Ascending aorta (tissue), 2 donors: ENCODE measurements at regions not wholly inside any gene's neighbourhood (a gene's known extent, or its start where the extent isn't known, plus 50 kb on each side); places are given as distances from the start of the nearest gene placed in this dataset.

Source experiments
- DNase-seq, 2 donors: peaks; one replicate each; pipeline ENCODE4 v3.0.0-alpha.2; 2019; ENCODE audit warnings: low spot score in 2 of 2
- H3K27ac ChIP-seq, 2 donors: fragments of 200-600 bp; sonication (generic); one replicate each; pipeline ENCODE4 v1.5.1; 2016 to 2017; ENCODE audit warnings: mild to moderate bottlenecking in 1 of 2
- H3K27me3 ChIP-seq: fragments of 200-600 bp; sonication (generic); one replicate; pipeline ENCODE4 v1.5.1; 2017
- H3K36me3 ChIP-seq, 2 donors: fragments of 200-600 bp; sonication (generic); one replicate each; pipeline ENCODE4 v1.5.1; 2016
- H3K4me1 ChIP-seq, 2 donors: fragments of 200-600 bp; sonication (generic); one replicate each; pipeline ENCODE4 v1.5.1; 2016 to 2017; ENCODE audit warnings: mild to moderate bottlenecking in 1 of 2
- H3K4me3 ChIP-seq, 2 donors: fragments of 200-600 bp; sonication (generic); one replicate each; pipeline ENCODE4 v1.5.1; 2016 to 2017; ENCODE audit warnings: mild to moderate bottlenecking in 1 of 2
- H3K9me3 ChIP-seq, 2 donors: fragments of 200-600 bp; sonication (generic); one replicate each; pipeline ENCODE4 v1.5.1; 2016
- CTCF ChIP-seq, 3 experiments: fragments of 200-600 bp in 2 of 3; fragments of 450-650 bp in 1 of 3; sonication (generic) in 2 of 3; IDR thresholded peaks; one replicate each; pipeline ENCODE4 v1.5.1; 2016 to 2019; ENCODE audit warnings: antibody characterized with exemption in 3 of 3, mild to moderate bottlenecking in 1 of 3, moderate library complexity in 1 of 3
- intact Hi-C: fragments of 100-400 bp; cut with DNase I; formaldehyde crosslinking; loops from one replicate; pipeline ENCODE4 v1.15.1; 2023

DNA sequence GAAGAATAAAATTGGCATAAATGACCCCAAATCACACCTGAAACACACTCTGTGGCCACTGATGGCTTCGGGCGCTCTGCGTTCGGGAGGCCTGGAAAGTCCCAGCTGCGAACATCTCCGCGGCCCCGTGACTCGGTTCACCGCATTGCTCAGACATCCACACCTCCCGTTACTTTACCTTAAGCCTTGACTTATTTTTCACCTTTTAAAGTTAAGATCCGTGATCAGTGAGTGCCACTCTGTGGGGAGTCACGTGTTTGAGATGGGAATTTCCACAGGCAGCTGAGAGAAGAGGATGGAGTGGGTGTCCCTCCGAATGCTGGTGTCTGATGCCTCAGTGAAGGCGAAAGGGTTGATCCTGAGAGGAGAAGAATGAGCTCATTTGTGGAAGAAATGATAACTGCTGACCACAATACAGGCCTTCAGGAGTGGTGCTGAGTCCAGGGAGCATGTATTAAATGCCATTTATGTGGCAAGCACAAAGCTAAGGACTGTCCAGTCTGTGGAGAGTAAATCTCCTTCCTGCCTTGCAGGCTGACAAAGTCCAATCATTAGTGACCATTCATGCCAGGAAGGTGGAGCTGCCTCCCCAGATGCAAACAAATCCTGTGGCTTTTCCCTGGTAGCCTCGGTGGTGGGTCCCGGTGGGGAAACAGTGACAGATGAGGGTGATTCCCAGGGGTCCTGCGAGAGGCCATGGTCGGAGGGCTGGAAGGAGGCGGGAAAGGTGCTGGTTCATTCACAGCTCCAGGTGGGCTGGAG, 168.8 kb downstream of the RTP5 start:
- no peak overlapping the region for H3K27ac ChIP-seq
- H3K9me3 ChIP-seq, result no peaks in the 10 kb centered on the region
- intact Hi-C loops, result no loop called here
- no peaks in the 10 kb centered on the region for H3K36me3 ChIP-seq
- H3K4me1 ChIP-seq, result no peaks in the 10 kb centered on the region
- H3K27me3 ChIP-seq, result no peaks in the 10 kb centered on the region
- DNase-seq, result peak in 1 of 2 donors; percentile 50
- no peak overlapping the region for H3K4me3 ChIP-seq
- no peak for TF ChIP-seq CTCF (IDR thresholded peaks at IDR 0.05)

- peak in 1 of 2 donors; percentile 54 for DNase-seq
- no peak for TF ChIP-seq CTCF (IDR thresholded peaks at IDR 0.05)
- H3K27me3 ChIP-seq, result peaks cover 2% of the 10 kb centered on the region
Observed at GRCh38 chr2:242038928-242039341, 169.4 kb downstream of the RTP5 start.

GRCh38 chr2:242040303-242040655, 170.8 kb downstream of the RTP5 start:
- peaks cover 10% of the 10 kb centered on the region for H3K27me3 ChIP-seq
- intact Hi-C loops, result no loop called here
- H3K4me1 ChIP-seq, result no peaks in the 10 kb centered on the region
- no peaks in the 10 kb centered on the region for H3K9me3 ChIP-seq
- no peaks in the 10 kb centered on the region for H3K36me3 ChIP-seq
- peak in 1 of 2 donors; percentile 58 for DNase-seq
- H3K27ac ChIP-seq, result no peak overlapping the region
- no peak overlapping the region for H3K4me3 ChIP-seq
- TF ChIP-seq CTCF (IDR thresholded peaks at IDR 0.05), result no peak

More at GRCh38 chr2:242038928-242039341, 169.4 kb downstream of the RTP5 start:
- no peaks in the 10 kb centered on the region for H3K4me1 ChIP-seq
- H3K9me3 ChIP-seq, result no peaks in the 10 kb centered on the region
- intact Hi-C loops, result no loop called here
- no peak overlapping the region for H3K27ac ChIP-seq
- no peak overlapping the region for H3K4me3 ChIP-seq
- no peaks in the 10 kb centered on the region for H3K36me3 ChIP-seq

- Histone ChIP-seq H3K27me3 (peaks cover 10% of the 10 kb centered on the region), H3K4me1 (no peaks in the 10 kb centered on the region), H3K36me3 (no peaks in the 10 kb centered on the region), H3K9me3 (no peaks in the 10 kb centered on the region), H3K27ac (no peak overlapping the region), H3K4me3 (no peak overlapping the region)
- intact Hi-C loops, result no loop called here
- no peak for TF ChIP-seq CTCF (IDR thresholded peaks at IDR 0.05)
- DNase-seq, result peak in 1 of 2 donors; percentile 28
Observed at GRCh38 chr2:242040681-242041080, 171.2 kb downstream of the RTP5 start.

DNA sequence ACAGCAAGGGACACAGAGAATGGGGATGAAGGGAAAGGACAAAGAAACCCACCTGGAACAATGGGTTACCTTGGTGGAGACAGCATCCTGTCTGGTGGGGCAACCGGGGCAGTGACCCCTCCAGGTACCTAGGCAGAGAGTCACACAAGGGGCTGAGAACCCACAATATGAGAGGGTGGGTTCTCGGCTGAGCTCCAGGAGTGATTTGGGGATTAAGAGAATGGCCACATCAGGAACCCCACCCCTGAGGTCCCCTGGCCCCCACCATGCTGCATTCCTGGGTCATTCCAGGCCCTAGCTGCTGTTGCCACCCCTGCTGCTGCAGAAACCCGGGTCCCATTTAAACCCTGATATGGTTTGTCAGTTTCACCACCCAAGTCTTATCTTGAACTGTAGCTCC, 172.3 kb downstream of the RTP5 start:
- H3K27ac ChIP-seq, result no peak overlapping the region
- DNase-seq, result peak in 1 of 2 donors; percentile 28
- peaks cover 10% of the 10 kb centered on the region for H3K27me3 ChIP-seq
- no peaks in the 10 kb centered on the region for H3K36me3 ChIP-seq
- intact Hi-C loops, result no loop called here
- no peaks in the 10 kb centered on the region for H3K4me1 ChIP-seq
- TF ChIP-seq CTCF (IDR thresholded peaks at IDR 0.05), result no peak
- no peaks in the 10 kb centered on the region for H3K9me3 ChIP-seq
- H3K4me3 ChIP-seq, result no peak overlapping the region
